Liver (tissue), 8 donors: ENCODE measurements at regions not wholly inside any gene's neighbourhood (a gene's known extent, or its start where the extent isn't known, plus 50 kb on each side); places are given as distances from the start of the nearest gene placed in this dataset.

Experiments
- DNase-seq: peaks from one replicate; pipeline ENCODE4 v3.0.0-alpha.2; 2017; ENCODE audit warnings: low spot score
- H3K27ac ChIP-seq, 2 donors: one replicate each; pipeline ENCODE4 v1.7.0; 2013; ENCODE audit warnings: inconsistent platforms in 2 of 2, low read length in 2 of 2, control low read depth in 1 of 2, low read depth in 1 of 2, mild to moderate bottlenecking in 1 of 2
- H3K27me3 ChIP-seq, 4 donors: one replicate each; pipeline versions ENCODE4 v1.6.1 to v1.7.0; 2013; ENCODE audit warnings: low read length in 3 of 4, inconsistent platforms in 1 of 4, mild to moderate bottlenecking in 1 of 4, moderate library complexity in 1 of 4; ENCODE audit not compliant: control insufficient read depth in 4 of 4, insufficient read depth in 4 of 4
- H3K36me3 ChIP-seq, 4 donors: one replicate each; pipeline versions ENCODE4 v1.6.1 to v1.7.0; 2013; ENCODE audit warnings: low read length in 3 of 4, mild to moderate bottlenecking in 3 of 4, low read depth in 1 of 4, moderate library complexity in 1 of 4; ENCODE audit not compliant: control insufficient read depth in 4 of 4, insufficient read depth in 3 of 4
- H3K4me1 ChIP-seq, 4 donors: one replicate each; pipeline versions ENCODE4 v1.6.1 to v1.7.0; 2013; ENCODE audit warnings: low read length in 3 of 4, mild to moderate bottlenecking in 3 of 4, moderate library complexity in 1 of 4; ENCODE audit not compliant: control insufficient read depth in 4 of 4, insufficient read depth in 4 of 4
- H3K4me3 ChIP-seq, 3 donors: one replicate each; pipeline versions ENCODE4 v1.6.1 to v1.7.0; 2013; ENCODE audit warnings: low read length in 3 of 3, control low read depth in 1 of 3, low read depth in 1 of 3, mild to moderate bottlenecking in 1 of 3
- H3K9ac ChIP-seq, 2 donors: one replicate each; pipeline ENCODE4 v1.7.0; 2013; ENCODE audit warnings: low read length in 2 of 2, mild to moderate bottlenecking in 2 of 2, moderate library complexity in 2 of 2, control low read depth in 1 of 2, low read depth in 1 of 2
- H3K9me3 ChIP-seq, 4 donors: one replicate each; pipeline versions ENCODE4 v1.6.1 to v1.7.0; 2013; ENCODE audit warnings: low read length in 3 of 4; ENCODE audit not compliant: control insufficient read depth in 4 of 4
- EGR1 ChIP-seq, 2 donors: IDR thresholded peaks; 2 replicates each; pipeline ENCODE4 v1.6.1; 2016 to 2018; ENCODE audit warnings: antibody characterized with exemption in 2 of 2, low read depth in 2 of 2
- FOXA1 ChIP-seq: IDR thresholded peaks from 2 replicates; pipeline ENCODE4 v1.6.1; 2016; ENCODE audit warnings: antibody characterized with exemption
- FOXA2 ChIP-seq: IDR thresholded peaks from 2 replicates; pipeline ENCODE4 v1.6.1; 2016; ENCODE audit warnings: antibody characterized with exemption
- GABPA ChIP-seq, 2 donors: IDR thresholded peaks in 1 of 2; conservative IDR thresholded peaks in 1 of 2; 2 replicates each; pipeline ENCODE4 v1.6.1; 2016; ENCODE audit warnings: antibody characterized with exemption in 2 of 2, mild to moderate bottlenecking in 1 of 2, moderate library complexity in 1 of 2
- HNF4A ChIP-seq, 2 donors: conservative IDR thresholded peaks; 2 replicates each; pipeline ENCODE4 v1.6.1; 2016; ENCODE audit warnings: antibody characterized with exemption in 2 of 2, mild to moderate bottlenecking in 2 of 2
- HNF4G ChIP-seq: IDR thresholded peaks from 2 replicates; pipeline ENCODE4 v1.6.1; 2016; ENCODE audit warnings: antibody characterized with exemption
- JUND ChIP-seq, 2 donors: IDR thresholded peaks; 2 replicates each; pipeline ENCODE4 v1.6.1; 2016; ENCODE audit warnings: antibody characterized with exemption in 2 of 2
- NR2F2 ChIP-seq: IDR thresholded peaks from 2 replicates; pipeline ENCODE4 v1.6.1; 2016; ENCODE audit warnings: antibody characterized with exemption
- RAD21 ChIP-seq, 2 donors: IDR thresholded peaks; 2 replicates each; pipeline ENCODE4 v1.6.1; 2016; ENCODE audit warnings: antibody characterized with exemption in 2 of 2, mild to moderate bottlenecking in 2 of 2
- RXRA ChIP-seq, 2 donors: IDR thresholded peaks; 2 replicates each; pipeline ENCODE4 v1.6.1; 2017 to 2018; ENCODE audit warnings: antibody characterized with exemption in 2 of 2, mild to moderate bottlenecking in 1 of 2
- SP1 ChIP-seq: IDR thresholded peaks from 2 replicates; pipeline ENCODE4 v1.6.1; 2018; ENCODE audit warnings: antibody characterized with exemption, mild to moderate bottlenecking
- TAF1 ChIP-seq: conservative IDR thresholded peaks from 2 replicates; pipeline ENCODE4 v1.6.1; 2016; ENCODE audit warnings: antibody characterized with exemption, mild to moderate bottlenecking
- YY1 ChIP-seq: IDR thresholded peaks from 2 replicates; pipeline ENCODE4 v1.6.1; 2016; ENCODE audit warnings: antibody characterized with exemption, mild to moderate bottlenecking
- WGBS: extraction: QIAGEN DNeasy Blood & Tissue Kit; methylation state at CpG from one replicate; pipeline ENCODE4 v1.1.7; 2013; 5-methylcytosine and 5-hydroxymethylcytosine counted together
- TF ChIP-seq, protein P1 (sequence below): fragments of 150-350 bp; IDR thresholded peaks from 2 replicates; pipeline ENCODE4 v1.5.1; 2017; ENCODE audit warnings: improper control_type of control experiment, low read depth, low read length; ENCODE audit not compliant: missing input control
- TF ChIP-seq, protein P2 (sequence below): IDR thresholded peaks from 2 replicates; pipeline ENCODE4 v1.6.1; 2016; ENCODE audit warnings: antibody characterized with exemption
- TF ChIP-seq, protein P3 (sequence below): IDR thresholded peaks from 2 replicates; pipeline ENCODE4 v1.6.1; 2016; ENCODE audit warnings: antibody characterized with exemption, mild to moderate bottlenecking
- TF ChIP-seq, protein P4 (sequence below): IDR thresholded peaks from 2 replicates; pipeline ENCODE4 v1.6.1; 2016; ENCODE audit warnings: antibody characterized with exemption
- TF ChIP-seq, protein P5 (sequence below): IDR thresholded peaks from 2 replicates; pipeline ENCODE4 v1.6.1; 2016; ENCODE audit warnings: antibody characterized with exemption
- donor health status: healthy.
- donor health status: healthy.
- donor health status: healthy.
- donor health status: healthy.
- donor health status: healthy.

DNA sequence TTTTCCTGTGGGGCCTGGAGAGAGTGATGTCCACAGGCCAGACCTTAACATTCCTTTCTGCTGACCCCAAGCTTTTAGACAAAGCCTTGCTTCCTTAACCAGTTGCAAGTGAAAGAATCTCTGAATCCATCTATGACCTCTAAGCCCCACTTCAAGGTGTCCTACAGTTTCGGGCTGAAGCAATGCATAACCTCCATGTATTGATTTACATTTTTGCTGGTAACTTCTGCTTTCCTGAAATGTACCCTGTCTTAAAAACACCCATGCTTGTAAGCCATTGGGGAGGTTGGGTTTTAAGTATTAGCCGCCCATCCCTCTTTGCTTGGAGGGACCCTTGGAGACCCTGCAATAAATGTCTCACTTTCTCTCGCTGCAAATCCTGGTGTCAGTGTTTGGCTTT is 190.6 kb downstream of the VRK1 start:
- Histone ChIP-seq H3K36me3 (no peaks in the 10 kb centered on the region), H3K9ac (no peak overlapping the region), H3K4me1 (no peaks in the 10 kb centered on the region), H3K27me3 (peaks cover 0 to 3% (median 0%) of the 10 kb centered on the region in 4 donors), H3K4me3 (no peak overlapping the region), H3K9me3 (peaks cover 0 to 3% (median under 1%) of the 10 kb centered on the region in 4 donors), H3K27ac (no peak overlapping the region)
- 88% methylated on average over 3 of the region's 3 CpGs for WGBS
- TF ChIP-seq EGR1 (IDR thresholded peaks at IDR 0.05; ENCODE audit: low read depth in 2 of 2) (no peak), FOXA1 (no peak), GABPA (IDR thresholded peaks at IDR 0.05 in 1 of 2, conservative IDR thresholded peaks at IDR 0.05 in 1 of 2) (no peak), YY1 (no peak), NR2F2 (no peak), HNF4A (conservative IDR thresholded peaks at IDR 0.05) (no peak), FOXA2 (no peak), RXRA (IDR thresholded peaks at IDR 0.05) (no peak), TAF1 (no peak), JUND (IDR thresholded peaks at IDR 0.05) (no peak), HNF4G (no peak), RAD21 (IDR thresholded peaks at IDR 0.05) (no peak), SP1 (no peak)
- TF ChIP-seq, protein P1, sequence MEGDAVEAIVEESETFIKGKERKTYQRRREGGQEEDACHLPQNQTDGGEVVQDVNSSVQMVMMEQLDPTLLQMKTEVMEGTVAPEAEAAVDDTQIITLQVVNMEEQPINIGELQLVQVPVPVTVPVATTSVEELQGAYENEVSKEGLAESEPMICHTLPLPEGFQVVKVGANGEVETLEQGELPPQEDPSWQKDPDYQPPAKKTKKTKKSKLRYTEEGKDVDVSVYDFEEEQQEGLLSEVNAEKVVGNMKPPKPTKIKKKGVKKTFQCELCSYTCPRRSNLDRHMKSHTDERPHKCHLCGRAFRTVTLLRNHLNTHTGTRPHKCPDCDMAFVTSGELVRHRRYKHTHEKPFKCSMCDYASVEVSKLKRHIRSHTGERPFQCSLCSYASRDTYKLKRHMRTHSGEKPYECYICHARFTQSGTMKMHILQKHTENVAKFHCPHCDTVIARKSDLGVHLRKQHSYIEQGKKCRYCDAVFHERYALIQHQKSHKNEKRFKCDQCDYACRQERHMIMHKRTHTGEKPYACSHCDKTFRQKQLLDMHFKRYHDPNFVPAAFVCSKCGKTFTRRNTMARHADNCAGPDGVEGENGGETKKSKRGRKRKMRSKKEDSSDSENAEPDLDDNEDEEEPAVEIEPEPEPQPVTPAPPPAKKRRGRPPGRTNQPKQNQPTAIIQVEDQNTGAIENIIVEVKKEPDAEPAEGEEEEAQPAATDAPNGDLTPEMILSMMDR = no peak
- TF ChIP-seq, protein P2, sequence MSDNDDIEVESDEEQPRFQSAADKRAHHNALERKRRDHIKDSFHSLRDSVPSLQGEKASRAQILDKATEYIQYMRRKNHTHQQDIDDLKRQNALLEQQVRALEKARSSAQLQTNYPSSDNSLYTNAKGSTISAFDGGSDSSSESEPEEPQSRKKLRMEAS = no peak
- TF ChIP-seq, protein P3, sequence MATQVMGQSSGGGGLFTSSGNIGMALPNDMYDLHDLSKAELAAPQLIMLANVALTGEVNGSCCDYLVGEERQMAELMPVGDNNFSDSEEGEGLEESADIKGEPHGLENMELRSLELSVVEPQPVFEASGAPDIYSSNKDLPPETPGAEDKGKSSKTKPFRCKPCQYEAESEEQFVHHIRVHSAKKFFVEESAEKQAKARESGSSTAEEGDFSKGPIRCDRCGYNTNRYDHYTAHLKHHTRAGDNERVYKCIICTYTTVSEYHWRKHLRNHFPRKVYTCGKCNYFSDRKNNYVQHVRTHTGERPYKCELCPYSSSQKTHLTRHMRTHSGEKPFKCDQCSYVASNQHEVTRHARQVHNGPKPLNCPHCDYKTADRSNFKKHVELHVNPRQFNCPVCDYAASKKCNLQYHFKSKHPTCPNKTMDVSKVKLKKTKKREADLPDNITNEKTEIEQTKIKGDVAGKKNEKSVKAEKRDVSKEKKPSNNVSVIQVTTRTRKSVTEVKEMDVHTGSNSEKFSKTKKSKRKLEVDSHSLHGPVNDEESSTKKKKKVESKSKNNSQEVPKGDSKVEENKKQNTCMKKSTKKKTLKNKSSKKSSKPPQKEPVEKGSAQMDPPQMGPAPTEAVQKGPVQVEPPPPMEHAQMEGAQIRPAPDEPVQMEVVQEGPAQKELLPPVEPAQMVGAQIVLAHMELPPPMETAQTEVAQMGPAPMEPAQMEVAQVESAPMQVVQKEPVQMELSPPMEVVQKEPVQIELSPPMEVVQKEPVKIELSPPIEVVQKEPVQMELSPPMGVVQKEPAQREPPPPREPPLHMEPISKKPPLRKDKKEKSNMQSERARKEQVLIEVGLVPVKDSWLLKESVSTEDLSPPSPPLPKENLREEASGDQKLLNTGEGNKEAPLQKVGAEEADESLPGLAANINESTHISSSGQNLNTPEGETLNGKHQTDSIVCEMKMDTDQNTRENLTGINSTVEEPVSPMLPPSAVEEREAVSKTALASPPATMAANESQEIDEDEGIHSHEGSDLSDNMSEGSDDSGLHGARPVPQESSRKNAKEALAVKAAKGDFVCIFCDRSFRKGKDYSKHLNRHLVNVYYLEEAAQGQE = no peak
- TF ChIP-seq, protein P4, sequence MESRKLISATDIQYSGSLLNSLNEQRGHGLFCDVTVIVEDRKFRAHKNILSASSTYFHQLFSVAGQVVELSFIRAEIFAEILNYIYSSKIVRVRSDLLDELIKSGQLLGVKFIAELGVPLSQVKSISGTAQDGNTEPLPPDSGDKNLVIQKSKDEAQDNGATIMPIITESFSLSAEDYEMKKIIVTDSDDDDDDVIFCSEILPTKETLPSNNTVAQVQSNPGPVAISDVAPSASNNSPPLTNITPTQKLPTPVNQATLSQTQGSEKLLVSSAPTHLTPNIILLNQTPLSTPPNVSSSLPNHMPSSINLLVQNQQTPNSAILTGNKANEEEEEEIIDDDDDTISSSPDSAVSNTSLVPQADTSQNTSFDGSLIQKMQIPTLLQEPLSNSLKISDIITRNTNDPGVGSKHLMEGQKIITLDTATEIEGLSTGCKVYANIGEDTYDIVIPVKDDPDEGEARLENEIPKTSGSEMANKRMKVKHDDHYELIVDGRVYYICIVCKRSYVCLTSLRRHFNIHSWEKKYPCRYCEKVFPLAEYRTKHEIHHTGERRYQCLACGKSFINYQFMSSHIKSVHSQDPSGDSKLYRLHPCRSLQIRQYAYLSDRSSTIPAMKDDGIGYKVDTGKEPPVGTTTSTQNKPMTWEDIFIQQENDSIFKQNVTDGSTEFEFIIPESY = no peak
- TF ChIP-seq, protein P5, sequence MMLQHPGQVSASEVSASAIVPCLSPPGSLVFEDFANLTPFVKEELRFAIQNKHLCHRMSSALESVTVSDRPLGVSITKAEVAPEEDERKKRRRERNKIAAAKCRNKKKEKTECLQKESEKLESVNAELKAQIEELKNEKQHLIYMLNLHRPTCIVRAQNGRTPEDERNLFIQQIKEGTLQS = no peak
- no peak for DNase-seq
